ENCODE measurements at regions not wholly inside any gene's neighbourhood (a gene's known extent, or its start where the extent isn't known, plus 50 kb on each side); places are given as distances from the start of the nearest gene placed in this dataset.

- TF ChIP-seq, protein P1, sequence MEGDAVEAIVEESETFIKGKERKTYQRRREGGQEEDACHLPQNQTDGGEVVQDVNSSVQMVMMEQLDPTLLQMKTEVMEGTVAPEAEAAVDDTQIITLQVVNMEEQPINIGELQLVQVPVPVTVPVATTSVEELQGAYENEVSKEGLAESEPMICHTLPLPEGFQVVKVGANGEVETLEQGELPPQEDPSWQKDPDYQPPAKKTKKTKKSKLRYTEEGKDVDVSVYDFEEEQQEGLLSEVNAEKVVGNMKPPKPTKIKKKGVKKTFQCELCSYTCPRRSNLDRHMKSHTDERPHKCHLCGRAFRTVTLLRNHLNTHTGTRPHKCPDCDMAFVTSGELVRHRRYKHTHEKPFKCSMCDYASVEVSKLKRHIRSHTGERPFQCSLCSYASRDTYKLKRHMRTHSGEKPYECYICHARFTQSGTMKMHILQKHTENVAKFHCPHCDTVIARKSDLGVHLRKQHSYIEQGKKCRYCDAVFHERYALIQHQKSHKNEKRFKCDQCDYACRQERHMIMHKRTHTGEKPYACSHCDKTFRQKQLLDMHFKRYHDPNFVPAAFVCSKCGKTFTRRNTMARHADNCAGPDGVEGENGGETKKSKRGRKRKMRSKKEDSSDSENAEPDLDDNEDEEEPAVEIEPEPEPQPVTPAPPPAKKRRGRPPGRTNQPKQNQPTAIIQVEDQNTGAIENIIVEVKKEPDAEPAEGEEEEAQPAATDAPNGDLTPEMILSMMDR (IDR thresholded peaks at IDR 0.05; ENCODE audit: low read depth, low read length): no peak
- no peak for DNase-seq (ENCODE audit: extremely low read depth, low read depth)
Measured at GRCh38 chr4:128573781-128574508, 235.6 kb upstream of the JADE1 start.

DNA sequence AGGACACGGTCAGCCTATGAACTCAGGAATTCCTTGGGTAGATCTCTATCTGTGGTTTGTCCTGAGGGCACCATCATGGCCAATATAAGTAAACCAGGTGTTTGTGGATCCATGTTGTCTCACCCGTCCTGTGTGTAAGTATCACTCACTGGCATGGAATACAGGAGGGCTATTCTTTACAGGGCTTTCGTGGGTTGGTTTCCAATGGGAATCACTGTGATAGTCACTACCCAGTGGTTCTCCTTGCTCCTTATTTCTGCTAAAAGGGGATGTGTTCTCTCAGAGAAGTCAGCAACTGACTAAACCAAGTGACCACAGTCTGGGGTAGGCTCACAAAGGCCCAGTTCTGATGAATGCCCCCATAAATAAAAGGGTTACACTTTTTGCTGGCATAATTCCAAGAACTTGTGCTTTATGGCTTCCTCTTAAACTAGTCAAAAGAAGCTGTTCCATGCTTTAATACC is 236.7 kb upstream of the JADE1 start:
- TF ChIP-seq, protein P1 (IDR thresholded peaks at IDR 0.05; ENCODE audit: low read depth, low read length): no peak
- DNase-seq (ENCODE audit: extremely low read depth, low read depth): no peak

GRCh38 chr4:128571747-128572146 is 237.8 kb upstream of the JADE1 start:
- TF ChIP-seq, protein P1 (IDR thresholded peaks at IDR 0.05; ENCODE audit: low read depth, low read length): no peak
- DNase-seq (ENCODE audit: extremely low read depth, low read depth): peak; percentile 72

GRCh38 chr4:128570387-128570975 is 239.0 kb upstream of the JADE1 start:
- TF ChIP-seq, protein P1 (IDR thresholded peaks at IDR 0.05; ENCODE audit: low read depth, low read length): no peak
- DNase-seq (ENCODE audit: extremely low read depth, low read depth): no peak

DNA sequence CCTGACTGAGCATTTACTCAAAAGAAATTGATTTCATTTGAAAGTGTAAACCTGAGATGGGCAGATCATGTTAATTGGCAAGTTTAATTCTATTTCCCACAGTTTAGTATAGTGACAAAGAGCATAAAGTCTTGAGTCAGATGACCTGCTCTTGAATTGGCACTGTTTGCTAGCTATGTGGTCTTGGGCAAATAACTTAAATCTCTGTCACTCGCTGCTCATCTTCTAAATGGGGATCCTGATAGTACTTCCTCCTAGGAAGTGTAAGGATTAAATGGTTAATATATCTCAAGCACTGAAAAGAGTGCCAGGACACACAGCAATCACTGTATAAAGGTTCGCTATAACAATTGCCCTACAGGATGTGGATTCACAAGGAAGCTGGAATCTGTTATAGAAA is 242.8 kb upstream of the JADE1 start:
- DNase-seq (ENCODE audit: extremely low read depth, low read depth): no peak
- TF ChIP-seq, protein P1 (IDR thresholded peaks at IDR 0.05; ENCODE audit: low read depth, low read length): no peak

GRCh38 chr4:128565565-128566186 is 243.8 kb upstream of the JADE1 start:
- TF ChIP-seq, protein P1 (IDR thresholded peaks at IDR 0.05; ENCODE audit: low read depth, low read length): peak; percentile 30
- DNase-seq (ENCODE audit: extremely low read depth, low read depth): no peak

DNA sequence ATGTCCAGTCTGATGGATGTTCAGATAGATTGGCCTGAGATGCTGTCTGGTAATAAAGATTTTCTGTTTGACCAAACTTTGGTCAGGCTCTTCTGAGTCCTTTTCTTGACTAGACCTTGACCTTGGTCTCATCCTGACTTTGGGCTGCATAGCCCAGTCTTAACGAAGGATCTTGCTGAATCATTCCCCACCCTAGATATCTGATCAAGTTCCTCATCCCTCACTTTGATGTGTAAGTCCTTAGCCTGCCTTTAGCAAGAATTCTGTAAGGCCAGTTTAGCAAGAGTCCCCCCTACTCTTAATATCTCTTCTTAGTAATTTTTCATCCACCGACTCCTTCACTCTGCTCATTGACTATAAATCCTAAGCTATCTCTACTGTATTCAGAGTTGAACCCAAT is 244.4 kb upstream of the JADE1 start:
- DNase-seq (ENCODE audit: extremely low read depth, low read depth): no peak
- TF ChIP-seq, protein P1 (IDR thresholded peaks at IDR 0.05; ENCODE audit: low read depth, low read length): no peak

Measured in AG09319 (cell line).